Adrenal gland (tissue), 9 donors: ENCODE measurements at regions not wholly inside any gene's neighbourhood (a gene's known extent, or its start where the extent isn't known, plus 50 kb on each side); places are given as distances from the start of the nearest gene placed in this dataset.

ENCODE experiments used
- DNase-seq, 7 donors: peaks; one replicate each; pipeline ENCODE4 v3.0.0-alpha.2; 2019 to 2020
- H3K27ac ChIP-seq, 5 donors: fragments of 200-600 bp; sonication (generic) in 4 of 5; 1 replicate in 3 of 5; 2 replicates in 2 of 5; pipeline versions ENCODE4 v1.5.1 to v1.8.0; 2016 to 2020; ENCODE audit warnings: mild to moderate bottlenecking in 1 of 5
- H3K27me3 ChIP-seq: fragments of 200-600 bp; 2 replicates; pipeline ENCODE4 v1.8.0; 2021
- H3K36me3 ChIP-seq, 2 donors: fragments of 200-600 bp; replicated peaks in 1 of 2; 1 replicate in 1 of 2; 2 replicates in 1 of 2; pipeline versions ENCODE4 v1.5.1 to v1.8.0; 2018 to 2022
- H3K4me1 ChIP-seq, 2 donors: fragments of 200-600 bp; replicated peaks in 1 of 2; 1 replicate in 1 of 2; 2 replicates in 1 of 2; pipeline versions ENCODE4 v1.5.1 to v1.8.0; 2018 to 2021
- H3K4me3 ChIP-seq, 4 donors: fragments of 200-600 bp; sonication (generic) in 3 of 4; one replicate each; pipeline ENCODE4 v1.5.1; 2016 to 2018
- H3K9me3 ChIP-seq, 3 donors: fragments of 200-600 bp; sonication (generic) in 1 of 3; replicated peaks in 1 of 3; 1 replicate in 2 of 3; 2 replicates in 1 of 3; pipeline versions ENCODE4 v1.5.1 to v1.8.0; 2016 to 2021
- POLR2A ChIP-seq, 2 donors: fragments of 450-650 bp; IDR thresholded peaks; one replicate each; pipeline ENCODE4 v1.6.1; 2017; ENCODE audit warnings: antibody characterized with exemption in 2 of 2, mild to moderate bottlenecking in 2 of 2, moderate library complexity in 1 of 2
- WGBS, 4 donors: extraction: QIAGEN DNeasy Blood & Tissue Kit in 2 of 4; methylation state at CpG; one replicate each; pipeline versions ENCODE4 v1.1.5 to v1.1.7; 2013 to 2017; 5-methylcytosine and 5-hydroxymethylcytosine counted together
- intact Hi-C, 2 donors: fragments of 100-400 bp; cut with DNase I; formaldehyde crosslinking; loops; one replicate each; pipeline versions ENCODE4 v1.14.1 to v1.15.0; 2022 to 2023
- TF ChIP-seq, protein P1 (sequence below), 6 experiments: fragments of 450-650 bp in 4 of 6; fragments of 200-600 bp in 2 of 6; sonication (generic) in 1 of 6; IDR thresholded peaks; 1 replicate in 5 of 6; 2 replicates in 1 of 6; pipeline versions ENCODE4 v1.5.1 to v1.8.0; 2016 to 2021; ENCODE audit warnings: antibody characterized with exemption in 6 of 6, mild to moderate bottlenecking in 2 of 6, moderate library complexity in 1 of 6
- donor health status: healthy with polysubstance abuse.
- donor health status: Bipolar disorder and iron deficiency.
- donor health status: DM: yes; HTN: yes; CAD: no.
- donor health status: DM: no; HTN: no; CAD: no.
- donor health status: DM: no; HTN: no; CAD: no.

GRCh38 chr19:31784671-31785101, 435.4 kb upstream of the TSHZ3 start:
- intact Hi-C loops, result no loop called here
- Histone ChIP-seq H3K4me3 (no peak overlapping the region), H3K36me3 (no peaks in the 10 kb centered on the region), H3K27ac (no peak overlapping the region), H3K9me3 (no peaks in the 10 kb centered on the region), H3K4me1 (no peaks in the 10 kb centered on the region), H3K27me3 (no peaks in the 10 kb centered on the region)
- TF ChIP-seq, protein P1, sequence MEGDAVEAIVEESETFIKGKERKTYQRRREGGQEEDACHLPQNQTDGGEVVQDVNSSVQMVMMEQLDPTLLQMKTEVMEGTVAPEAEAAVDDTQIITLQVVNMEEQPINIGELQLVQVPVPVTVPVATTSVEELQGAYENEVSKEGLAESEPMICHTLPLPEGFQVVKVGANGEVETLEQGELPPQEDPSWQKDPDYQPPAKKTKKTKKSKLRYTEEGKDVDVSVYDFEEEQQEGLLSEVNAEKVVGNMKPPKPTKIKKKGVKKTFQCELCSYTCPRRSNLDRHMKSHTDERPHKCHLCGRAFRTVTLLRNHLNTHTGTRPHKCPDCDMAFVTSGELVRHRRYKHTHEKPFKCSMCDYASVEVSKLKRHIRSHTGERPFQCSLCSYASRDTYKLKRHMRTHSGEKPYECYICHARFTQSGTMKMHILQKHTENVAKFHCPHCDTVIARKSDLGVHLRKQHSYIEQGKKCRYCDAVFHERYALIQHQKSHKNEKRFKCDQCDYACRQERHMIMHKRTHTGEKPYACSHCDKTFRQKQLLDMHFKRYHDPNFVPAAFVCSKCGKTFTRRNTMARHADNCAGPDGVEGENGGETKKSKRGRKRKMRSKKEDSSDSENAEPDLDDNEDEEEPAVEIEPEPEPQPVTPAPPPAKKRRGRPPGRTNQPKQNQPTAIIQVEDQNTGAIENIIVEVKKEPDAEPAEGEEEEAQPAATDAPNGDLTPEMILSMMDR (IDR thresholded peaks at IDR 0.05), result no peak
- no peak for TF ChIP-seq POLR2A (IDR thresholded peaks at IDR 0.05)
- 67 to 80% (median 69%) methylated on average over 1 to 3 of the region's 3 CpGs for WGBS, 4 donors
- no peak for DNase-seq

DNA sequence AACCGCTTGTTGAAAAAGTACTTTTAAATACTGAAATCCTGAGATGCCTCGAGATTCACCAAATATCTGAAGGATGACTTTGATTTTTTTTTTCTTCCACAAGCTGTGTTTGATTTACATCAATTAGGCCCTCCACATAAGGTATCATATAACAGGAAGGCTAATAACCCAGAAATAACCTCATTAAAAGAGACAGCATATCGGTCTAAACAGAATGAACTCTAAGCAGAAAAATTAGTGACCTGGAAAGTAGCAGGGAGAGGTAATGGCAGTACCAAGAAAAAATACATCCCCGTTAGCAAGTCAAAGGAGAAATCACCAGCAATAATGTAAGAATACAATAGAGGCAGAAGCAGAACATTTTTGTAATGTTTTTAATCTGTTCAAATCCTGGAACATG, 452.4 kb upstream of the TSHZ3 start:
- TF ChIP-seq POLR2A (IDR thresholded peaks at IDR 0.05), result no peak
- TF ChIP-seq, protein P1 (IDR thresholded peaks at IDR 0.05), result no peak
- WGBS, 4 donors, result 79 to 89% (median 85%) methylated on average over 4 of the region's 4 CpGs
- H3K4me1 ChIP-seq, result no peaks in the 10 kb centered on the region
- DNase-seq, result no peak
- no peaks in the 10 kb centered on the region for H3K27me3 ChIP-seq
- H3K4me3 ChIP-seq, result no peak overlapping the region
- H3K9me3 ChIP-seq, result no peaks in the 10 kb centered on the region
- no peak overlapping the region for H3K27ac ChIP-seq
- no peaks in the 10 kb centered on the region for H3K36me3 ChIP-seq
- intact Hi-C loops, result no loop called here

GRCh38 chr19:31803835-31804446, 454.7 kb upstream of the TSHZ3 start:
- Histone ChIP-seq H3K4me3 (no peak overlapping the region), H3K27ac (no peak overlapping the region), H3K9me3 (no peaks in the 10 kb centered on the region), H3K4me1 (no peaks in the 10 kb centered on the region), H3K27me3 (no peaks in the 10 kb centered on the region), H3K36me3 (no peaks in the 10 kb centered on the region)
- 87 to 95% (median 93%) methylated on average over 6 of the region's 6 CpGs for WGBS, 4 donors
- DNase-seq, result no peak
- intact Hi-C loops, result no loop called here
- no peak for TF ChIP-seq POLR2A (IDR thresholded peaks at IDR 0.05)
- TF ChIP-seq, protein P1 (IDR thresholded peaks at IDR 0.05), result no peak

GRCh38 chr19:31804668-31805067, 455.4 kb upstream of the TSHZ3 start:
- intact Hi-C loops, result no loop called here
- no peaks in the 10 kb centered on the region for H3K36me3 ChIP-seq
- TF ChIP-seq POLR2A (IDR thresholded peaks at IDR 0.05), result no peak
- TF ChIP-seq, protein P1 (IDR thresholded peaks at IDR 0.05), result no peak
- H3K4me1 ChIP-seq, result no peaks in the 10 kb centered on the region
- H3K27me3 ChIP-seq, result no peaks in the 10 kb centered on the region
- no peak overlapping the region for H3K4me3 ChIP-seq
- no peak overlapping the region for H3K27ac ChIP-seq
- DNase-seq, result no peak
- no peaks in the 10 kb centered on the region for H3K9me3 ChIP-seq
- 61 to 70% (median 63%) methylated on average over 2 of the region's 2 CpGs for WGBS, 4 donors
